SU-DHL-6 (cell line): ENCODE measurements at regions not wholly inside any gene's neighbourhood (a gene's known extent, or its start where the extent isn't known, plus 50 kb on each side); places are given as distances from the start of the nearest gene placed in this dataset.

Experiments used
- EZH2phosphoT487 ChIP-seq: fragments of 200-600 bp; sonication (generic), shearing (Covaris generic); conservative IDR thresholded peaks from 2 replicates; pipeline ENCODE4 v1.6.1; 2018; ENCODE audit warnings: mild to moderate bottlenecking, antibody characterized with exemption, low read length, moderate library complexity, mixed read lengths
- TF ChIP-seq, protein P1 (sequence below): fragments of 200-600 bp; sonication (generic); IDR thresholded peaks from one replicate; pipeline ENCODE4 v1.5.1; 2017; ENCODE audit warnings: antibody characterized with exemption, mild to moderate bottlenecking, low read length, moderate library complexity; ENCODE audit not compliant: insufficient read depth, poor library complexity, severe bottlenecking

DNA sequence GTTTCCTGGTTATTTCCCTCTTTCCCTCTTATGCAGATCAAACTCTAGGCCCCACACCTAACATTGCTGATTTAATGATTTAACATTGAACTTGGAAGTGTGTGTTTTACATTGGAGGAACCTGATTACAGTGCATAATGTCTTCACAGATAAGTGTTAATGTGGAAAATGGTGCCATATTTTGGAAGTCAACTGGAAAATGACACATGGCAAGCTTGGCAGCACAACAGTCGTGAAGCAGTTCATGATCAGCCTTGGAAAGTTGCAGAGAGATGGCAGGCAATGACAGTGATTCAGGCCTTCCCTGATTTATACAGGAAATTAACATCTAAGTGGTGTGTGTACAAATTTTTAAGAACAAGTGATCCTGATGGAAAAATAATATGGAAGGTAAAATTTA, 80.0 kb upstream of the CTNND2 start:
- TF ChIP-seq, protein P1, sequence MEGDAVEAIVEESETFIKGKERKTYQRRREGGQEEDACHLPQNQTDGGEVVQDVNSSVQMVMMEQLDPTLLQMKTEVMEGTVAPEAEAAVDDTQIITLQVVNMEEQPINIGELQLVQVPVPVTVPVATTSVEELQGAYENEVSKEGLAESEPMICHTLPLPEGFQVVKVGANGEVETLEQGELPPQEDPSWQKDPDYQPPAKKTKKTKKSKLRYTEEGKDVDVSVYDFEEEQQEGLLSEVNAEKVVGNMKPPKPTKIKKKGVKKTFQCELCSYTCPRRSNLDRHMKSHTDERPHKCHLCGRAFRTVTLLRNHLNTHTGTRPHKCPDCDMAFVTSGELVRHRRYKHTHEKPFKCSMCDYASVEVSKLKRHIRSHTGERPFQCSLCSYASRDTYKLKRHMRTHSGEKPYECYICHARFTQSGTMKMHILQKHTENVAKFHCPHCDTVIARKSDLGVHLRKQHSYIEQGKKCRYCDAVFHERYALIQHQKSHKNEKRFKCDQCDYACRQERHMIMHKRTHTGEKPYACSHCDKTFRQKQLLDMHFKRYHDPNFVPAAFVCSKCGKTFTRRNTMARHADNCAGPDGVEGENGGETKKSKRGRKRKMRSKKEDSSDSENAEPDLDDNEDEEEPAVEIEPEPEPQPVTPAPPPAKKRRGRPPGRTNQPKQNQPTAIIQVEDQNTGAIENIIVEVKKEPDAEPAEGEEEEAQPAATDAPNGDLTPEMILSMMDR: no peak
- no peak for TF ChIP-seq EZH2phosphoT487
